Ovary (tissue), 7 donors: ENCODE measurements at regions not wholly inside any gene's neighbourhood (a gene's known extent, or its start where the extent isn't known, plus 50 kb on each side); places are given as distances from the start of the nearest gene placed in this dataset.
A peak's percentile ranks its signal among the peaks of the same experiment; 100 is the strongest.

Experiments
- DNase-seq, 5 donors: peaks; one replicate each; pipeline ENCODE4 v3.0.0-alpha.2; 2019 to 2020
- H3K27ac ChIP-seq, 2 donors: fragments of 200-600 bp; one replicate each; pipeline versions ENCODE4 v1.5.1 to v1.8.0; 2019 to 2022
- H3K27me3 ChIP-seq: fragments of 200-600 bp; one replicate; pipeline ENCODE4 v1.8.0; 2022
- H3K36me3 ChIP-seq: fragments of 200-600 bp; sonication (generic); one replicate; pipeline ENCODE4 v1.5.1; 2019
- H3K4me1 ChIP-seq: one replicate; pipeline ENCODE4 v1.8.1; 2013; ENCODE audit warnings: mild to moderate bottlenecking, moderate library complexity; ENCODE audit not compliant: insufficient read depth
- H3K4me3 ChIP-seq: fragments of 200-600 bp; sonication (generic); one replicate; pipeline ENCODE4 v1.5.1; 2017
- H3K9me3 ChIP-seq, 2 donors: fragments of 200-600 bp in 1 of 2; sonication (generic) in 1 of 2; one replicate each; pipeline versions ENCODE4 v1.5.1 to v1.8.1; 2013 to 2019; ENCODE audit warnings: mild to moderate bottlenecking in 1 of 2, moderate library complexity in 1 of 2
- EP300 ChIP-seq: sonication (generic); formaldehyde crosslinking; IDR thresholded peaks from one replicate; pipeline ENCODE4 v1.6.1; 2017; ENCODE audit warnings: antibody characterized with exemption
- POLR2A ChIP-seq: fragments of 450-650 bp; IDR thresholded peaks from one replicate; pipeline ENCODE4 v1.6.1; 2017; ENCODE audit warnings: antibody characterized with exemption, mild to moderate bottlenecking, moderate library complexity
- WGBS, 3 donors: extraction: QIAGEN DNeasy Blood & Tissue Kit in 1 of 3; methylation state at CpG; one replicate each; pipeline versions ENCODE4 v1.1.5 to v1.1.7; 2013 to 2017; 5-methylcytosine and 5-hydroxymethylcytosine counted together
- intact Hi-C, 4 donors: fragments of 100-400 bp; cut with DNase I; formaldehyde crosslinking; loops; one replicate each; pipeline versions ENCODE4 v1.11.0 to v1.15.1; 2022 to 2023
- TF ChIP-seq, protein P1 (sequence below), 3 donors: fragments of 450-650 bp in 2 of 3; fragments of 200-600 bp in 1 of 3; IDR thresholded peaks; one replicate each; pipeline versions ENCODE4 v1.5.1 to v1.8.0; 2016 to 2022; ENCODE audit warnings: antibody characterized with exemption in 3 of 3, mild to moderate bottlenecking in 1 of 3
- donor health status: DM: no; HTN: no; CAD: no; lungs with moderate emphysema.
- donor health status: DM: no; HTN: no; CAD: no.
- donor health status: Bipolar disorder and iron deficiency.
- donor health status: DM: no; HTN: no; CAD: no.
- donor health status: DM: yes; HTN: yes; CAD: no.

DNA sequence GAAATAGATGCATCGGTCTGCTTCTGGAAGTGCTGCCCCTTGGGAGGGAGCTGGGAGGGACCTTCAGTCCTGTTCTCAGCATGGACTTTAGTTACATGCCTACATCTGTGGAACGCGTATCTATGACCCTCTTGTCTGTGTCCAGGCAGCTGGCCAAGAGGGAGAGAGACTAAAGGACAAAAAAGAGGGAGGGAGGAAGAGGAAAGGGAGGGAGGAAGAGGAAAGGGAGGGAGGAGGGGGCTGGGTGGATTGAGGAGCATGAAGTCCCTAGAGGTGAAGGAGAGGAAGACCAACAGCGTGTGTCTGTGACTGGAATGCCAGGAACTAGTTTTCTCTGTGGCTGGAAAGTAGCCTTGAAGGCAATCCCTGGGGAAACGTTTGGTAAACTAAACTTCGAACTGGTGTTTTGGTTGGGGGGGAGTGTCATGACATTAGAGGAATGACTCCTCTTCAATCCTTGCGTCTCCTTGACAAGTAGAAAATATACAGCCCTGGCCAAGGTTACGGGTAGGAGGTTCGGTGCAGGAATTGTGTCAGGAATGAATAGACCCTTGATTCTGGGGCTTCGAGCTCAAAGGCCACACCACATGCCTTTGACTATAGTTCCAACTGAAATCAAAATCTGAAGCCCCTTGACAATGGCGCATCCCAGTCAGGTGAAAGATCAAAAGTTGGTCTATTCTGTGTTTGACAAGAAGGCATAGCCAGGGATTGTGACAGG, 52.0 kb upstream of the PLEKHG1 start:
- Histone ChIP-seq H3K27me3 (no peaks in the 10 kb centered on the region), H3K4me3 (no peak overlapping the region), H3K4me1 (peaks cover 5% of the 10 kb centered on the region), H3K36me3 (no peaks in the 10 kb centered on the region), H3K27ac (no peak overlapping the region), H3K9me3 (no peaks in the 10 kb centered on the region)
- DNase-seq = peak in 3 of 5 donors; percentile 12 to 52 (median 47)
- TF ChIP-seq EP300 = no peak
- TF ChIP-seq POLR2A = no peak
- TF ChIP-seq, protein P1, sequence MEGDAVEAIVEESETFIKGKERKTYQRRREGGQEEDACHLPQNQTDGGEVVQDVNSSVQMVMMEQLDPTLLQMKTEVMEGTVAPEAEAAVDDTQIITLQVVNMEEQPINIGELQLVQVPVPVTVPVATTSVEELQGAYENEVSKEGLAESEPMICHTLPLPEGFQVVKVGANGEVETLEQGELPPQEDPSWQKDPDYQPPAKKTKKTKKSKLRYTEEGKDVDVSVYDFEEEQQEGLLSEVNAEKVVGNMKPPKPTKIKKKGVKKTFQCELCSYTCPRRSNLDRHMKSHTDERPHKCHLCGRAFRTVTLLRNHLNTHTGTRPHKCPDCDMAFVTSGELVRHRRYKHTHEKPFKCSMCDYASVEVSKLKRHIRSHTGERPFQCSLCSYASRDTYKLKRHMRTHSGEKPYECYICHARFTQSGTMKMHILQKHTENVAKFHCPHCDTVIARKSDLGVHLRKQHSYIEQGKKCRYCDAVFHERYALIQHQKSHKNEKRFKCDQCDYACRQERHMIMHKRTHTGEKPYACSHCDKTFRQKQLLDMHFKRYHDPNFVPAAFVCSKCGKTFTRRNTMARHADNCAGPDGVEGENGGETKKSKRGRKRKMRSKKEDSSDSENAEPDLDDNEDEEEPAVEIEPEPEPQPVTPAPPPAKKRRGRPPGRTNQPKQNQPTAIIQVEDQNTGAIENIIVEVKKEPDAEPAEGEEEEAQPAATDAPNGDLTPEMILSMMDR (IDR thresholded peaks at IDR 0.05) = no peak
- 29 to 44% (median 32%) methylated on average over 11 of the region's 11 CpGs for WGBS, 3 donors
- intact Hi-C loops = no loop called here

DNA sequence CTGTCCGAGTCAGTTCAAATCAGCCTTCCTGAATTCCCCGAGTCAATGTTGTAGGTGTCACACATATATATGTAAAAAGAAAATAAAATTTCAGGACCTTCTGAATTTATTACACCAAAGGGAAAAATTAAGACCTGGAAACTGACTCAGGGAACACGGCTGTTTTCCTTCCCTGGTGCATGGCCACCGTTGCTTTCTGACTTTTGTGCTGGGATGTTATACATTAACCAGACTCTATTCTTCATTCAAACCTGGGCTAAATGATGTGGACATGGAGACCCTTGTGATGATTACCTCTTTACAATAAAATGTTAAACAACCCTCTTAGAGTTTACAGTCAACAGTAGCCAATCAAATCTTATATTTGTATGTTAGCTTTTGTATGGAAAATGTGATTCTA, 51.4 kb upstream of the PLEKHG1 start:
- no peaks in the 10 kb centered on the region for H3K9me3 ChIP-seq
- DNase-seq = no peak
- no peak overlapping the region for H3K27ac ChIP-seq
- no peak overlapping the region for H3K4me3 ChIP-seq
- no peaks in the 10 kb centered on the region for H3K27me3 ChIP-seq
- TF ChIP-seq EP300 (no peak), POLR2A (no peak)
- TF ChIP-seq, protein P1 (IDR thresholded peaks at IDR 0.05) = no peak
- no peaks in the 10 kb centered on the region for H3K36me3 ChIP-seq
- 90 to 95% (median 95%) methylated on average over 4 of the region's 4 CpGs for WGBS, 3 donors
- intact Hi-C loops = no loop called here
- H3K4me1 ChIP-seq = peaks cover 5% of the 10 kb centered on the region

DNA sequence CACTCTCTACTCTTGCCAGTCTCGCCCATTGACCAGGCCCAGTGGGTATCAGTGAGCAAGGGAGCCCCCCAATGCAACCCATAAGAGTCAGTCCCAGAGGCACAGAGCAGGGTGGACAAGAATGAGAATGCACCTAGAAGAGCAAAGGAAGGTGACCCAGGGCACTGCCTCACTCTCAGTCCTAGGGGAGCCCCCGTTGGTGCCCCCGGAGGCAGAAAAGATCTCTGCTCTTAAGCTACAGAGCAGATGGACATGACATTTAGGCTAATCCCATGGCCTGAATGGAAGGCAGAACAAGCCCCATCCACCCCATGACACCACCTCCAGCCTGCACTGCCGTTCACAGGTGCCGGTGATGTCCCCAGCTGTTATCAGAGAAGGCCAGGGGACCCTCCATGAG, 50.7 kb upstream of the PLEKHG1 start:
- Histone ChIP-seq H3K4me1 (peaks cover 5% of the 10 kb centered on the region), H3K27ac (no peak overlapping the region), H3K36me3 (no peaks in the 10 kb centered on the region), H3K9me3 (no peaks in the 10 kb centered on the region), H3K27me3 (no peaks in the 10 kb centered on the region), H3K4me3 (no peak overlapping the region)
- TF ChIP-seq EP300 (no peak), POLR2A (no peak)
- TF ChIP-seq, protein P1 (IDR thresholded peaks at IDR 0.05) = no peak
- no peak for DNase-seq
- 93 to 96% (median 94%) methylated on average over 5 of the region's 5 CpGs for WGBS, 3 donors
- intact Hi-C loops = no loop called here

DNA sequence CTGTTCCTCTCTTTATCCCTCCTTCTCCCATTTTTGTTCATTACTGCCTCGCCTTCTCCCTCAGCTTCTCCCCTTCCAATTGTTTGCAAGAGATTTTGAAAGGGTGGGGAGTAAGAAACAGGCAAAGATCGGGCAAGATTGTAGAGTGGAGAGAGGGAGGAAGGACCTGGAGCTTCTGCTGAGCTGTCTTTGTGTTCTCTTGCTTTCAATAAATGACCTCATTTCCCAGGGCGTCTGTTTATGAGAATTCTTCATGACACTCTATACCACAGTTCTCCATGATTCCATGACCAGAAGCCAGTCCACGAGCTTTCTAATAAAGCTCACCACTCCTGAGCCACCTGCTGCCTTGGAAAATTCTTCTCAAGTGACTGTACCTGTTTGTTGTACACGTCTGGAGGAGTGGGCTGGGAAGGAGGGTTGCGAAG, 50.0 kb upstream of the PLEKHG1 start:
- Histone ChIP-seq H3K9me3 (no peaks in the 10 kb centered on the region), H3K4me3 (no peak overlapping the region), H3K36me3 (no peaks in the 10 kb centered on the region), H3K27me3 (no peaks in the 10 kb centered on the region), H3K27ac (no peak overlapping the region), H3K4me1 (peaks cover 5% of the 10 kb centered on the region)
- TF ChIP-seq, protein P1 (IDR thresholded peaks at IDR 0.05) = no peak
- intact Hi-C loops = no loop called here
- DNase-seq = no peak
- WGBS, 3 donors = 87 to 93% (median 90%) methylated on average over 6 of the region's 6 CpGs
